ENCODE measurements at regions not wholly inside any gene's neighbourhood (a gene's known extent, or its start where the extent isn't known, plus 50 kb on each side); places are given as distances from the start of the nearest gene placed in this dataset.

DNA sequence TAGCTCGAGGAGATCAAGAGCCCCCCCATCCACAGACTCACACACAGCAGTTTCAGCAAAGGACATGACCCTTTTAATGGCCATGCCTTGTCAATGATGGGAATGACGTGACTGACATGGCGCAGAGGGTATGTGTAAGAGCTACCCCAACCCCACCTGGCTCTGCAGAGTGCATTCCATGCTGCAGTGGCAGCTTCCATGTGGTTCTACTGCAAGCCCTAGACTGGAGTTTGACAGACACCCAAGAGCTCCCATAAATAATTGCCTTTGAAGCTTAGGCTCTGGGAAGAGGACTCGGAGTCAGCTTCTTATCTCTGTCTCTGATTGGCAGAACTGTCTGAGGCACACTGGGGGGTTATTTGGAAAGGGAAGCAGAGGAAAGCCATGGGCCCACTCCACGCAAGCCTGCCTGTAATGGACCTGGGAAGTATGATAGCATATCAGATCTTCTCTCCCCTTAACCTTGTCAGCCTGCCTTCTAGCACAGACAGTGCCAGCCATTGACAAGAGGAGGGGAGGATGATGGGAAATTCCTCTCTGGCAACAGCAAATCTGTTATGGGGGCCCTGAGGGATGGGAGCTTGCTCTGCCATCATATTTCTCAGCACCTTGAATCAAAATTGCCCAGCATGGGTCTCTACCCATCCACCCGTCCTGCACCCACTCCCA, 478.5 kb upstream of the PODXL start:
- TF ChIP-seq POLR2A (IDR thresholded peaks at IDR 0.05), result no peak
- TF ChIP-seq, protein P1, sequence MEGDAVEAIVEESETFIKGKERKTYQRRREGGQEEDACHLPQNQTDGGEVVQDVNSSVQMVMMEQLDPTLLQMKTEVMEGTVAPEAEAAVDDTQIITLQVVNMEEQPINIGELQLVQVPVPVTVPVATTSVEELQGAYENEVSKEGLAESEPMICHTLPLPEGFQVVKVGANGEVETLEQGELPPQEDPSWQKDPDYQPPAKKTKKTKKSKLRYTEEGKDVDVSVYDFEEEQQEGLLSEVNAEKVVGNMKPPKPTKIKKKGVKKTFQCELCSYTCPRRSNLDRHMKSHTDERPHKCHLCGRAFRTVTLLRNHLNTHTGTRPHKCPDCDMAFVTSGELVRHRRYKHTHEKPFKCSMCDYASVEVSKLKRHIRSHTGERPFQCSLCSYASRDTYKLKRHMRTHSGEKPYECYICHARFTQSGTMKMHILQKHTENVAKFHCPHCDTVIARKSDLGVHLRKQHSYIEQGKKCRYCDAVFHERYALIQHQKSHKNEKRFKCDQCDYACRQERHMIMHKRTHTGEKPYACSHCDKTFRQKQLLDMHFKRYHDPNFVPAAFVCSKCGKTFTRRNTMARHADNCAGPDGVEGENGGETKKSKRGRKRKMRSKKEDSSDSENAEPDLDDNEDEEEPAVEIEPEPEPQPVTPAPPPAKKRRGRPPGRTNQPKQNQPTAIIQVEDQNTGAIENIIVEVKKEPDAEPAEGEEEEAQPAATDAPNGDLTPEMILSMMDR (IDR thresholded peaks at IDR 0.05), result no peak
